HEK293 (cell line): ENCODE measurements at regions not wholly inside any gene's neighbourhood (a gene's known extent, or its start where the extent isn't known, plus 50 kb on each side); places are given as distances from the start of the nearest gene placed in this dataset.

Source experiments
- CTCF ChIA-PET: fragments of 350-600 bp; formaldehyde crosslinking; extraction: SDS; loops from one replicate; lab custom pipeline; 2021; ENCODE audit warnings: antibody characterized with exemption; lab: Yijun Ruan, JAX
- POLR2A ChIA-PET: fragments of 300-600 bp; formaldehyde crosslinking; extraction: SDS; loops from one replicate; lab custom pipeline; 2020; ENCODE audit warnings: antibody characterized with exemption, inconsistent platforms; lab: Yijun Ruan, JAX
- H3K27ac ChIP-seq: fragments of 200-500 bp; sonication (Bioruptor generic); 2 replicates; pipeline ENCODE4 v1.5.1; 2014; ENCODE audit warnings: low read depth, low read length, control low read depth, inconsistent platforms; ENCODE audit errors: extremely low read depth
- H3K36me3 ChIP-seq, 2 experiments: fragments of 200-500 bp in 1 of 2; sonication (Bioruptor generic) in 1 of 2; 1 replicate in 1 of 2; 2 replicates in 1 of 2; pipeline ENCODE4 v1.5.1; 2014 to 2017; ENCODE audit warnings: inconsistent platforms in 2 of 2, low read length in 2 of 2; ENCODE audit not compliant: control insufficient read depth in 2 of 2, insufficient read depth in 1 of 2
- H3K4me1 ChIP-seq: fragments of 200-500 bp; sonication (Bioruptor generic); 2 replicates; pipeline ENCODE4 v1.5.1; 2014; ENCODE audit warnings: mild to moderate bottlenecking, low read length, inconsistent platforms; ENCODE audit not compliant: control insufficient read depth, insufficient read depth
- H3K4me3 ChIP-seq: 2 replicates; pipeline ENCODE4 v1.5.1; 2011; ENCODE audit warnings: low read depth, mild to moderate bottlenecking, control low read depth, low read length, moderate library complexity
- H3K9me3 ChIP-seq: fragments of 200-500 bp; sonication (Bioruptor generic); 2 replicates; pipeline ENCODE4 v1.5.1; 2014; ENCODE audit warnings: low read depth, low read length, inconsistent platforms; ENCODE audit not compliant: control insufficient read depth, insufficient read depth
- GLIS1 ChIP-seq: fragments of 450-650 bp; formaldehyde crosslinking; IDR thresholded peaks from 2 replicates; pipeline ENCODE4 v1.5.1; 2016; ENCODE audit warnings: missing biosample characterization, missing genetic modification characterization
- MYNN ChIP-seq: fragments of 450-650 bp; formaldehyde crosslinking; IDR thresholded peaks from 2 replicates; pipeline ENCODE4 v1.5.1; 2016; ENCODE audit warnings: missing biosample characterization, missing genetic modification characterization, borderline replicate concordance
- SCRT2 ChIP-seq: fragments of 450-650 bp; formaldehyde crosslinking; IDR thresholded peaks from 2 replicates; pipeline ENCODE4 v1.5.1; 2016; ENCODE audit warnings: missing biosample characterization, missing genetic modification characterization
- WT1 ChIP-seq: fragments of 450-650 bp; formaldehyde crosslinking; IDR thresholded peaks from 2 replicates; pipeline ENCODE4 v1.5.1; 2016; ENCODE audit warnings: missing biosample characterization, missing genetic modification characterization
- ZBTB48 ChIP-seq: fragments of 450-650 bp; formaldehyde crosslinking; IDR thresholded peaks from 2 replicates; pipeline ENCODE4 v1.5.1; 2016; ENCODE audit warnings: missing biosample characterization, missing genetic modification characterization
- ZFP41 ChIP-seq: fragments of 450-650 bp; formaldehyde crosslinking; IDR thresholded peaks from 2 replicates; pipeline ENCODE4 v1.5.1; 2016; ENCODE audit warnings: missing biosample characterization, missing genetic modification characterization, borderline replicate concordance
- ZNF121 ChIP-seq: fragments of 450-650 bp; formaldehyde crosslinking; IDR thresholded peaks from 2 replicates; pipeline ENCODE4 v1.5.1; 2016; ENCODE audit warnings: missing biosample characterization, missing genetic modification characterization
- ZNF140 ChIP-seq: fragments of 450-650 bp; formaldehyde crosslinking; IDR thresholded peaks from 2 replicates; pipeline ENCODE4 v1.5.1; 2016; ENCODE audit warnings: missing biosample characterization, missing genetic modification characterization
- ZNF16 ChIP-seq: fragments of 450-650 bp; formaldehyde crosslinking; IDR thresholded peaks from 2 replicates; pipeline ENCODE4 v1.5.1; 2016; ENCODE audit warnings: low read depth, missing biosample characterization, missing genetic modification characterization
- ZNF184 ChIP-seq: fragments of 450-650 bp; IDR thresholded peaks from 2 replicates; pipeline ENCODE4 v1.5.1; 2018; ENCODE audit warnings: missing biosample characterization, mild to moderate bottlenecking, missing genetic modification characterization
- ZNF23 ChIP-seq: fragments of 450-650 bp; formaldehyde crosslinking; IDR thresholded peaks from 2 replicates; pipeline ENCODE4 v1.5.1; 2016; ENCODE audit warnings: missing biosample characterization, missing genetic modification characterization, borderline replicate concordance
- ZNF274 ChIP-seq, 2 experiments: fragments of 200-500 bp in 1 of 2; fragments of 450-650 bp in 1 of 2; sonication (Bioruptor generic) in 1 of 2; formaldehyde crosslinking in 1 of 2; IDR thresholded peaks; 2 replicates each; pipeline versions ENCODE4 v1.5.1 to v1.6.1; 2014 to 2016; ENCODE audit warnings: borderline replicate concordance in 1 of 2, inconsistent platforms in 1 of 2, low read length in 1 of 2, missing biosample characterization in 1 of 2, missing genetic modification characterization in 1 of 2
- ZNF311 ChIP-seq: fragments of 450-650 bp; formaldehyde crosslinking; IDR thresholded peaks from 2 replicates; pipeline ENCODE4 v1.5.1; 2017; ENCODE audit warnings: missing biosample characterization, missing genetic modification characterization, borderline replicate concordance
- ZNF510 ChIP-seq: fragments of 450-650 bp; formaldehyde crosslinking; IDR thresholded peaks from 2 replicates; pipeline ENCODE4 v1.5.1; 2018; ENCODE audit warnings: mild to moderate bottlenecking, missing genetic modification characterization, missing biosample characterization; ENCODE audit not compliant: insufficient replicate concordance
- ZNF561 ChIP-seq: fragments of 450-650 bp; IDR thresholded peaks from 2 replicates; pipeline ENCODE4 v1.5.1; 2018; ENCODE audit warnings: missing biosample characterization, missing genetic modification characterization, borderline replicate concordance
- ZNF629 ChIP-seq: fragments of 450-650 bp; formaldehyde crosslinking; IDR thresholded peaks from 2 replicates; pipeline ENCODE4 v1.5.1; 2017; ENCODE audit warnings: missing biosample characterization, missing genetic modification characterization
- ZNF747 ChIP-seq: fragments of 450-650 bp; formaldehyde crosslinking; IDR thresholded peaks from 2 replicates; pipeline ENCODE4 v1.5.1; 2016; ENCODE audit warnings: missing biosample characterization, missing genetic modification characterization
- TF ChIP-seq, protein P1 (sequence below): fragments of 450-650 bp; formaldehyde crosslinking; IDR thresholded peaks from 2 replicates; pipeline ENCODE4 v1.5.1; 2016; ENCODE audit warnings: missing biosample characterization, missing genetic modification characterization, borderline replicate concordance
- TF ChIP-seq, protein P2 (sequence below): fragments of 450-650 bp; formaldehyde crosslinking; IDR thresholded peaks from 2 replicates; pipeline ENCODE4 v1.5.1; 2016; ENCODE audit warnings: missing biosample characterization, missing genetic modification characterization
- TF ChIP-seq, protein P3 (sequence below): fragments of 450-650 bp; formaldehyde crosslinking; IDR thresholded peaks from 2 replicates; pipeline ENCODE4 v1.5.1; 2016; ENCODE audit warnings: missing biosample characterization, missing genetic modification characterization
- TF ChIP-seq, protein P4 (sequence below): fragments of 450-650 bp; formaldehyde crosslinking; IDR thresholded peaks from 2 replicates; pipeline ENCODE4 v1.5.1; 2016; ENCODE audit warnings: missing biosample characterization, missing genetic modification characterization
- TF ChIP-seq, protein P5 (sequence below): fragments of 450-650 bp; formaldehyde crosslinking; IDR thresholded peaks from 2 replicates; pipeline ENCODE4 v1.5.1; 2016; ENCODE audit warnings: missing biosample characterization, missing genetic modification characterization
- TF ChIP-seq, protein P6 (sequence below): fragments of 450-650 bp; formaldehyde crosslinking; IDR thresholded peaks from 2 replicates; pipeline ENCODE4 v1.5.1; 2017; ENCODE audit warnings: missing biosample characterization, missing genetic modification characterization

DNA sequence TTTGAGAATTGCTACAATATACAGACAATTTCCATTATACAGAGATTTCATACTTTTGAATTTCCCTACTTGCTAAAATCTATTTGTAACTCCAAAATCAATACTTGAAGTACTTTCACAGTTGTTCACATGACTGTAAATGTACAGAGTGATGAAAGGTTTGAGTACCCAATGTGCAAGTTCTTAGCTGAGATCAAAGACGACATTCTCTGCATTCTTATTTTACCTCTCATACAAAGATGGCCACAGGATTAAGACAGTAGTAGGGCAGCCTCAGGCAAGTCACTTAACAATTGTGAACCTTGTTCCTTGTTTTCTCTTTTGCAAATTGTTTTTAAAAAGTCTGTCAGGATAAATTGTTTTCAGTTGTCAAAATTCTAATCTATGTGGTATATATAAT is 255.9 kb upstream of the KITLG start (continued):
- TF ChIP-seq, protein P1, sequence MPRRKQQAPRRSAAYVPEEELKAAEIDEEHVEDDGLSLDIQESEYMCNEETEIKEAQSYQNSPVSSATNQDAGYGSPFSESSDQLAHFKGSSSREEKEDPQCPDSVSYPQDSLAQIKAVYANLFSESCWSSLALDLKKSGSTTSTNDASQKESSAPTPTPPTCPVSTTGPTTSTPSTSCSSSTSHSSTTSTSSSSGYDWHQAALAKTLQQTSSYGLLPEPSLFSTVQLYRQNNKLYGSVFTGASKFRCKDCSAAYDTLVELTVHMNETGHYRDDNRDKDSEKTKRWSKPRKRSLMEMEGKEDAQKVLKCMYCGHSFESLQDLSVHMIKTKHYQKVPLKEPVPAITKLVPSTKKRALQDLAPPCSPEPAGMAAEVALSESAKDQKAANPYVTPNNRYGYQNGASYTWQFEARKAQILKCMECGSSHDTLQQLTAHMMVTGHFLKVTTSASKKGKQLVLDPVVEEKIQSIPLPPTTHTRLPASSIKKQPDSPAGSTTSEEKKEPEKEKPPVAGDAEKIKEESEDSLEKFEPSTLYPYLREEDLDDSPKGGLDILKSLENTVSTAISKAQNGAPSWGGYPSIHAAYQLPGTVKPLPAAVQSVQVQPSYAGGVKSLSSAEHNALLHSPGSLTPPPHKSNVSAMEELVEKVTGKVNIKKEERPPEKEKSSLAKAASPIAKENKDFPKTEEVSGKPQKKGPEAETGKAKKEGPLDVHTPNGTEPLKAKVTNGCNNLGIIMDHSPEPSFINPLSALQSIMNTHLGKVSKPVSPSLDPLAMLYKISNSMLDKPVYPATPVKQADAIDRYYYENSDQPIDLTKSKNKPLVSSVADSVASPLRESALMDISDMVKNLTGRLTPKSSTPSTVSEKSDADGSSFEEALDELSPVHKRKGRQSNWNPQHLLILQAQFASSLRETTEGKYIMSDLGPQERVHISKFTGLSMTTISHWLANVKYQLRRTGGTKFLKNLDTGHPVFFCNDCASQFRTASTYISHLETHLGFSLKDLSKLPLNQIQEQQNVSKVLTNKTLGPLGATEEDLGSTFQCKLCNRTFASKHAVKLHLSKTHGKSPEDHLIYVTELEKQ: no peak
- TF ChIP-seq MYNN (tag by site-specific recombination): no peak
- no peak for TF ChIP-seq ZNF311 (tag by site-specific recombination)
- no peak for TF ChIP-seq ZNF184 (tag by site-specific recombination)
- no peak for TF ChIP-seq ZNF140
- TF ChIP-seq, protein P2, sequence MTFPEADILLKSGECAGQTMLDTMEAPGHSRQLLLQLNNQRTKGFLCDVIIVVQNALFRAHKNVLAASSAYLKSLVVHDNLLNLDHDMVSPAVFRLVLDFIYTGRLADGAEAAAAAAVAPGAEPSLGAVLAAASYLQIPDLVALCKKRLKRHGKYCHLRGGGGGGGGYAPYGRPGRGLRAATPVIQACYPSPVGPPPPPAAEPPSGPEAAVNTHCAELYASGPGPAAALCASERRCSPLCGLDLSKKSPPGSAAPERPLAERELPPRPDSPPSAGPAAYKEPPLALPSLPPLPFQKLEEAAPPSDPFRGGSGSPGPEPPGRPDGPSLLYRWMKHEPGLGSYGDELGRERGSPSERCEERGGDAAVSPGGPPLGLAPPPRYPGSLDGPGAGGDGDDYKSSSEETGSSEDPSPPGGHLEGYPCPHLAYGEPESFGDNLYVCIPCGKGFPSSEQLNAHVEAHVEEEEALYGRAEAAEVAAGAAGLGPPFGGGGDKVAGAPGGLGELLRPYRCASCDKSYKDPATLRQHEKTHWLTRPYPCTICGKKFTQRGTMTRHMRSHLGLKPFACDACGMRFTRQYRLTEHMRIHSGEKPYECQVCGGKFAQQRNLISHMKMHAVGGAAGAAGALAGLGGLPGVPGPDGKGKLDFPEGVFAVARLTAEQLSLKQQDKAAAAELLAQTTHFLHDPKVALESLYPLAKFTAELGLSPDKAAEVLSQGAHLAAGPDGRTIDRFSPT (tag by site-specific recombination): no peak
- TF ChIP-seq ZNF747: no peak
- TF ChIP-seq WT1 (tag by site-specific recombination): no peak
- TF ChIP-seq ZBTB48 (tag by site-specific recombination): no peak
- no peak for TF ChIP-seq ZNF23 (tag by site-specific recombination)
- TF ChIP-seq ZNF274 (IDR thresholded peaks at IDR 0.05; ENCODE audit: low read length): no peak
- no peak for TF ChIP-seq ZNF274 (tag by site-specific recombination; IDR thresholded peaks at IDR 0.05; ENCODE audit: borderline replicate concordance)
- TF ChIP-seq SCRT2 (tag by site-specific recombination): no peak

DNA sequence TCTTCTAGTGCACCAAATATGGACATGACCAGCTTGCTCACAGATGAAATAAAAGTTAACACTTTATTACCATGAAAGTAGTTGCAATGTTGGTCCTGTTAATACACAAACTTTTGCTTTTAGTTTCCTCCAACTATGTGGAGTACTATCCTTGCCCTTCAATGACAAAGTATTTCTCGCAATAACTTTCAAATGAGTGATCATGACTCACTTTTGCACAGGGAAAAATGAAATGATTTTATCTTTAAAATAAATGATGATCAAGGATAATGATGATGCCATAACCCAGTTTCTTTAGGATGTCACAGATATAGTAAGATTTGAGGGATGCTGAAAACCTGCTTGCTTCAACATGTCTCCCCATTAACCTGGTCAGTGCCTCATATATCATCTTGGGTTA is 254.0 kb upstream of the KITLG start:
- H3K9me3 ChIP-seq: no peaks in the 10 kb centered on the region
- no peak overlapping the region for H3K27ac ChIP-seq
- no peaks in the 10 kb centered on the region for H3K36me3 ChIP-seq
- CTCF ChIA-PET: no interaction called here
- H3K4me3 ChIP-seq: no peak overlapping the region
- H3K4me1 ChIP-seq: no peaks in the 10 kb centered on the region
- POLR2A ChIA-PET: no interaction called here
- TF ChIP-seq ZNF121 (tag by site-specific recombination) (no peak), ZNF629 (no peak), ZNF510 (no peak), SCRT2 (tag by site-specific recombination) (no peak), ZNF561 (tag by site-specific recombination) (no peak), ZNF16 (tag by site-specific recombination) (no peak), ZFP41 (tag by site-specific recombination) (no peak), GLIS1 (no peak)
- TF ChIP-seq, protein P3, sequence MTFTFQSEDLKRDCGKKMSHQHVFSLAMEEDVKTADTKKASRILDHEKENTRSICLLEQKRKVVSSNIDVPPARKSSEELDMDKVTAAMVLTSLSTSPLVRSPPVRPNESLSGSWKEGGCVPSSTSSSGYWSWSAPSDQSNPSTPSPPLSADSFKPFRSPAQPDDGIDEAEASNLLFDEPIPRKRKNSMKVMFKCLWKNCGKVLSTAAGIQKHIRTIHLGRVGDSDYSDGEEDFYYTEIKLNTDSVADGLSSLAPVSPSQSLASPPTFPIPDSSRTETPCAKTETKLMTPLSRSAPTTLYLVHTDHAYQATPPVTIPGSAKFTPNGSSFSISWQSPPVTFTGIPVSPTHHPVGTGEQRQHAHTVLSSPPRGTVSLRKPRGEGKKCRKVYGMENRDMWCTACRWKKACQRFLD (tag by site-specific recombination): no peak
- TF ChIP-seq, protein P4, sequence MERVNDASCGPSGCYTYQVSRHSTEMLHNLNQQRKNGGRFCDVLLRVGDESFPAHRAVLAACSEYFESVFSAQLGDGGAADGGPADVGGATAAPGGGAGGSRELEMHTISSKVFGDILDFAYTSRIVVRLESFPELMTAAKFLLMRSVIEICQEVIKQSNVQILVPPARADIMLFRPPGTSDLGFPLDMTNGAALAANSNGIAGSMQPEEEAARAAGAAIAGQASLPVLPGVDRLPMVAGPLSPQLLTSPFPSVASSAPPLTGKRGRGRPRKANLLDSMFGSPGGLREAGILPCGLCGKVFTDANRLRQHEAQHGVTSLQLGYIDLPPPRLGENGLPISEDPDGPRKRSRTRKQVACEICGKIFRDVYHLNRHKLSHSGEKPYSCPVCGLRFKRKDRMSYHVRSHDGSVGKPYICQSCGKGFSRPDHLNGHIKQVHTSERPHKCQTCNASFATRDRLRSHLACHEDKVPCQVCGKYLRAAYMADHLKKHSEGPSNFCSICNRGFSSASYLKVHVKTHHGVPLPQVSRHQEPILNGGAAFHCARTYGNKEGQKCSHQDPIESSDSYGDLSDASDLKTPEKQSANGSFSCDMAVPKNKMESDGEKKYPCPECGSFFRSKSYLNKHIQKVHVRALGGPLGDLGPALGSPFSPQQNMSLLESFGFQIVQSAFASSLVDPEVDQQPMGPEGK (tag by site-specific recombination): no peak
- TF ChIP-seq, protein P5, sequence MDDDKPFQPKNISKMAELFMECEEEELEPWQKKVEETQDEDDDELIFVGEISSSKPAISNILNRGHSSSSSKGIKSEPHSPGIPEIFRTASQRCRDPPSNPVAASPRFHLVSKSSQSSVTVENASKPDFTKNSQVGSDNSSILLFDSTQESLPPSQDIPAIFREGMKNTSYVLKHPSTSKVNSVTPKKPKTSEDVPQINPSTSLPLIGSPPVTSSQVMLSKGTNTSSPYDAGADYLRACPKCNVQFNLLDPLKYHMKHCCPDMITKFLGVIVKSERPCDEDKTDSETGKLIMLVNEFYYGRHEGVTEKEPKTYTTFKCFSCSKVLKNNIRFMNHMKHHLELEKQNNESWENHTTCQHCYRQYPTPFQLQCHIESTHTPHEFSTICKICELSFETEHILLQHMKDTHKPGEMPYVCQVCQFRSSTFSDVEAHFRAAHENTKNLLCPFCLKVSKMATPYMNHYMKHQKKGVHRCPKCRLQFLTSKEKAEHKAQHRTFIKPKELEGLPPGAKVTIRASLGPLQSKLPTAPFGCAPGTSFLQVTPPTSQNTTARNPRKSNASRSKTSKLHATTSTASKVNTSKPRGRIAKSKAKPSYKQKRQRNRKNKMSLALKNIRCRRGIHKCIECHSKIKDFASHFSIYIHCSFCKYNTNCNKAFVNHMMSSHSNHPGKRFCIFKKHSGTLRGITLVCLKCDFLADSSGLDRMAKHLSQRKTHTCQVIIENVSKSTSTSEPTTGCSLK (tag by site-specific recombination): no peak
- TF ChIP-seq, protein P6, sequence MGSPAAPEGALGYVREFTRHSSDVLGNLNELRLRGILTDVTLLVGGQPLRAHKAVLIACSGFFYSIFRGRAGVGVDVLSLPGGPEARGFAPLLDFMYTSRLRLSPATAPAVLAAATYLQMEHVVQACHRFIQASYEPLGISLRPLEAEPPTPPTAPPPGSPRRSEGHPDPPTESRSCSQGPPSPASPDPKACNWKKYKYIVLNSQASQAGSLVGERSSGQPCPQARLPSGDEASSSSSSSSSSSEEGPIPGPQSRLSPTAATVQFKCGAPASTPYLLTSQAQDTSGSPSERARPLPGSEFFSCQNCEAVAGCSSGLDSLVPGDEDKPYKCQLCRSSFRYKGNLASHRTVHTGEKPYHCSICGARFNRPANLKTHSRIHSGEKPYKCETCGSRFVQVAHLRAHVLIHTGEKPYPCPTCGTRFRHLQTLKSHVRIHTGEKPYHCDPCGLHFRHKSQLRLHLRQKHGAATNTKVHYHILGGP: no peak
